Panc1 (cell line): ENCODE measurements at regions not wholly inside any gene's neighbourhood (a gene's known extent, or its start where the extent isn't known, plus 50 kb on each side); places are given as distances from the start of the nearest gene placed in this dataset.
"Not testable (repeated sequence)": the region's sequence is repeated elsewhere in the genome, so short reads cannot be mapped to it uniquely, and the experiment has no call there.

Experiments used
- ATAC-seq: fragments of 200-7000 bp; cut with Tn5 transposase; 2 replicates; pipeline ENCODE4 v1.9.1; 2020; ENCODE audit warnings: mild to moderate bottlenecking, moderate library complexity
- BruUV-seq: library from RNA; stranded (reverse); fragments of 400-500 nt; replicated peaks from 2 replicates; lab custom pipeline; 2021; lab: Mats Ljungman, UMichigan
- CTCF ChIA-PET: fragments of 300-600 bp; sonication (Branson Sonifier 250); formaldehyde crosslinking; loops from one replicate; lab custom pipeline; 2022; ENCODE audit warnings: antibody characterized with exemption; lab: Charles Lee
- POLR2A ChIA-PET: fragments of 300-600 bp; sonication (Branson Sonifier 250); formaldehyde crosslinking; loops from one replicate; lab custom pipeline; 2022; ENCODE audit warnings: antibody characterized with exemption; lab: Charles Lee
- DNase-seq: peaks from one replicate; pipeline ENCODE4 v3.0.0-alpha.2; 2010; ENCODE audit warnings: low read depth, low spot score
- H3K27ac ChIP-seq: 2 replicates; pipeline ENCODE4 v1.5.1; 2011; ENCODE audit warnings: mild to moderate bottlenecking, low read length, inconsistent platforms
- H3K27me3 ChIP-seq: fragments of 200-500 bp; sonication (Bioruptor generic); 2 replicates; pipeline ENCODE4 v1.6.0; 2014; ENCODE audit warnings: low read length, inconsistent platforms; ENCODE audit not compliant: control insufficient read depth, insufficient read depth
- H3K36me3 ChIP-seq: fragments of 200-500 bp; sonication (Bioruptor generic); 2 replicates; pipeline ENCODE4 v1.5.1; 2014; ENCODE audit warnings: inconsistent platforms, mild to moderate bottlenecking, low read length, moderate library complexity; ENCODE audit not compliant: control insufficient read depth, insufficient read depth
- H3K4me1 ChIP-seq: 2 replicates; pipeline ENCODE4 v1.5.1; 2011; ENCODE audit warnings: inconsistent platforms, mild to moderate bottlenecking, low read length, moderate library complexity; ENCODE audit not compliant: control insufficient read depth, insufficient read depth
- H3K4me3 ChIP-seq, 2 experiments: 2 replicates each; pipeline ENCODE4 v1.5.1; 2011 to 2012; ENCODE audit warnings: low read depth in 2 of 2, low read length in 2 of 2, mild to moderate bottlenecking in 2 of 2, inconsistent platforms in 1 of 2, moderate library complexity in 1 of 2
- H3K9me3 ChIP-seq: fragments of 200-500 bp; sonication (Bioruptor generic); 2 replicates; pipeline ENCODE4 v1.5.1; 2014; ENCODE audit warnings: low read depth, mild to moderate bottlenecking, inconsistent platforms, low read length, moderate library complexity; ENCODE audit not compliant: control insufficient read depth, insufficient read depth
- in situ Hi-C: cut with HindIII; loops from 2 replicates; pipeline ENCODE4 v1.10.0; 2016; ENCODE audit warnings: low sequenced_read_pairs, low pct_unique_long_range_greater_than_20kb
- intact Hi-C: fragments of 100-400 bp; cut with micrococcal nuclease; formaldehyde crosslinking; loops from one replicate; pipeline ENCODE4 v1.10.0; 2022; ENCODE audit not compliant: unreplicated experiment

DNA sequence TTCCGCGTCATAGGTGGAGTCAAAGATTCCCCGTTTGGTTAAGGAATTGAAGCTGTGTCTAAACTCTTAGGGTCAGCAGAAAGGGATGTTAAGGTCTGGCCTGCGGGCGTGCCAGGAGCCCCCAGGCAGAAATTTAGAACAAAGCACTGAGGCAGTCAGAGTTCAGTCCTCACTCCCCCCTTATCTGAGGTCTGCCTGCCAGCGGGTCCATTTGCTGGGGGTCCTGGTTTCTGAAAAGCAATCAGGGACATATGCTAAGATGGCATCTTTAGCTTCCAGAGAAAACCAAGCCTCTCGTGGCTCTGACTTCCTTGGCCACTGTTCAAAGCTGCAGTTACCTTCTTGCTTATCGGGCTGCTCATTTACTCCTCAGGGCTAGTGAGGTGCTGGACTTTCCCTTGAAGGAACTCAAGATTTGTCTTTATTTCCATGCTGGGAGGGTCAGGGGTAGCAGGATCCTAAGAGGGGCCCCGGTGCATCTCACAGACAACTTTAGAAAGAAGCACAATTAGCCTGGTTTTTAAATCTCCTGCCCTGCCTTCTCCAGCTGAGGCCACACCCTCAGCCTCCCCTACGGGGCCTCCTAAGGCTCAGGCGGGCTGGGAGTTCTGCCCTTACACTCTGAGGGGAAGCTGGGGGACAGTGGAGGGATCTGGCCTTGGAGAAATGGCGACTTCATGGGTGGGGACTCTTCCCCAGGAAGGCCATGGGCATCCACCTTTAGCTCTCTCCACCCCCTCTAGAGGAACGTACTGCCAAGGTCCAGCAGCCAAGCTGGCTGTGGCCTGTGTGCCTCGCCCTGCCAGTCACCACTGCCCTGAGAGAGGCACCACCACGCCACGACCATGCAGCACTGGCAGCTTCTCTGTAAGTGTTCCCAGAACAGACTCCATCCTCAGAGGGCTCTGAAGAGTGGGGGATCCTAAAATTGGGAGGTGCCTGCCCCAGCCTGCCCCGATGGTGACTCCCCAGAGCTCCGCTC lies 121.1 kb upstream of the MTLN start:
- DNase-seq, H3K27me3 ChIP-seq, H3K9me3 ChIP-seq, CTCF ChIA-PET, H3K4me1 ChIP-seq, POLR2A ChIA-PET, intact Hi-C loops, H3K4me3 ChIP-seq, in situ Hi-C loops, ATAC-seq, H3K27ac ChIP-seq, H3K36me3 ChIP-seq, BruUV-seq: not testable (repeated sequence)

DNA sequence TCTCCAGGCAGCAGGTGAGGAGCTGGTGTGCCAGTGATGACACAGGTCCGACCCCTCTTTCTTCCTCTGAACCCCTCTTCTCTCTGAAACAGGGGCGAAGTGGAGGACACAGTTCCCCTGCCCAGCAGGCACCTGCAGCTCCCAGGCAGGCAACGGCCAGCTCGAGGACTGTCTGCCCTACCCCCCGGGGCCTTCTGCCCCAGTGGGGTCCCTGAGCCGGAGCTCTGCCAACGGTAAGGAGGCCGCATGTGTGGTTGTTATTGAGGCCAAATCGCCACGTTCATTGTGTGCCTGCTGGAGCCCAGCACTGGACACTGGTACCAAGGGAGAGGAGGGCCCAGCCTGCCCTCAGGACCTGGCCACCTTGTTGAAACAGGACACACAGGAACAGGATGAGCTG lies 119.3 kb upstream of the MTLN start:
- H3K36me3 ChIP-seq, in situ Hi-C loops, H3K4me3 ChIP-seq, H3K27ac ChIP-seq, POLR2A ChIA-PET, intact Hi-C loops, H3K9me3 ChIP-seq, CTCF ChIA-PET, DNase-seq, BruUV-seq, H3K27me3 ChIP-seq, H3K4me1 ChIP-seq, ATAC-seq: not testable (repeated sequence)

DNA sequence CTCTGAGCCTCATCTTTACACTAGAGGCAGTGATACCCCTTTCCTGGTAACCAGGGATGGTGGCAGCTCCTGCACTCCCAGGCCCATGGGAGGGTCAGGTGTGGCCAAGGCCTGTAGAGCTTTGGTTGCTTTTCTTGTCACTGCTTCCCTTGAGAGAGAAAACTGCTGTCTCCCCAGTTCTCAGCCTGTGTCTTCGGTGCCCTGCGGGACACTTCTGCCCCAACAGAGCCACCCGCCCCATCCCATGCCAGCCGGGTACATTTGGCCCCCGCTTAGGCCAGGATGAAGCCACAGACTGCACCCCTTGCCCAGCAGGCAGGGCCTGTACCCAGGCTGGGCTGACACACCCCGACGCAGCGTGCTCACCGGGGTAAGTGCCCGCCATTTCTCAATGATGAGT lies 117.4 kb upstream of the MTLN start:
- POLR2A ChIA-PET, intact Hi-C loops: not testable (repeated sequence)

DNA sequence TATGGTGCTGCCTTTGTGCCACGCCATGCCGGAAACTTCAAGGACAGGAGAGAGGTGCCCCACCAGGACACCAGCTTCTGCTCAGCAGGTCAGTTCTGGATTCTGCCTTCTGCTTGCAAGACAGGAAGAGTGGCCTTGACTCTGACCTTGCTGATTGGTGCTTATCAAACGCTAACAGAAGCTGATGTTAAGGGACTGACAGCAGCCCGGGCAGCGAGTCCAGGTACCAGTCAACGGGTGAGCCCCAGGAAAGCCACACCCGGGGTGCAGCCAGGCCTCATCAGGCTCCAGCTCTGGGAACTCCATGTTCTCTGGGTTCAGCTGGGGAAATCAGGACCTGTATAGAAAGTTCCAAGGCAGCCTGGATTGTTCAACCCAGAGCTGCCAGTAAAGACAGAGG lies 116.8 kb upstream of the MTLN start:
- H3K27ac ChIP-seq, intact Hi-C loops, in situ Hi-C loops, POLR2A ChIA-PET, H3K9me3 ChIP-seq, H3K36me3 ChIP-seq, DNase-seq, CTCF ChIA-PET, H3K27me3 ChIP-seq, BruUV-seq, H3K4me3 ChIP-seq, H3K4me1 ChIP-seq, ATAC-seq: not testable (repeated sequence)

More for the DNA sequence above, 117.4 kb upstream of the MTLN start:
- H3K4me1 ChIP-seq, H3K36me3 ChIP-seq, DNase-seq, H3K27ac ChIP-seq, H3K27me3 ChIP-seq, in situ Hi-C loops, CTCF ChIA-PET, H3K4me3 ChIP-seq, BruUV-seq, H3K9me3 ChIP-seq: not testable (repeated sequence)
- ATAC-seq: 0 out of 2 replicates have a peak, but pooled peaks have one; percentile 6

DNA sequence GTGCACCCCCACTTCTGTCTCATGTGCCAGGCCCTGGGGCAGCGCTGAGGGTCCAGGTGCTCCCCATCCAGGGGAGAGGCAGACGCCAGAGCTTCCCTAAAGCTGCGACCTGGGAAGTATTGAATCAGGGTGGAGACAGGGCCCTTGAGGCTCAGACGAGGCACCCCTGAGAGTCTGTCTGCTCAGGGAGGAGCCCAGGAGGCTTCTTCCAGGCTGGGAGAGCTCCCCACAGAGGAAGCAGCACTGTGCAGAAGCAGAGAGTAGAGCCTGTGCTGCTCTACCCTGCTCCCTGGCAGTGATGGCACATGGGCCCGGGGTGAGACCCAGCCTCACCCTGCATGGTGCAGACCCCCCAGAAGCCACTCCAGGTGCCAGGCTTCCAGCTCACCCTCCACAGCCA lies 116.3 kb upstream of the MTLN start:
- in situ Hi-C loops: not testable (repeated sequence)
- peak; percentile 58 for ATAC-seq

DNA sequence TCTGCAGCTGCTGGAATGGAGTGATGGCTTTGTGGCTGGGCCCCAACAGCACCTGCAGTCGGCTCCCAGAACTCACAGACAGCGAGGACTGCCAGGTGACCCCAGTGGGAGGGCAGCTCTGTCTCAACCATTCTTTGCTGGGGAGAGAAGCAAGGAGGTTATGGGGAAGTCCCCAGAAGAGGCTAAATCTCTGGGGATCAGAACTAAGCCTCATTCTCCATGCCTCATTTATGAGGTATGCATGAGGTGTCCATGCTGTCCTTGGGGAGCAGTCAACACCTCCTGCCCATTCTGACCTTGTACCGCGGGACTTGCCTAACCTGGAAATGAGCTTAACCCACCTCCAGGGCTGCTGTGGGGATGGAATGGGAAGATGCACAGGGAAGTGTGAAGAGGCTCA lies 111.5 kb upstream of the MTLN start:
- intact Hi-C loops, H3K4me1 ChIP-seq, H3K36me3 ChIP-seq, H3K27ac ChIP-seq, POLR2A ChIA-PET, H3K9me3 ChIP-seq, CTCF ChIA-PET, BruUV-seq, H3K27me3 ChIP-seq, H3K4me3 ChIP-seq, DNase-seq, ATAC-seq, in situ Hi-C loops: not testable (repeated sequence)

More for the DNA sequence above, 116.3 kb upstream of the MTLN start:
- H3K4me3 ChIP-seq, intact Hi-C loops, CTCF ChIA-PET, H3K36me3 ChIP-seq, H3K27me3 ChIP-seq, DNase-seq, H3K27ac ChIP-seq, BruUV-seq, H3K4me1 ChIP-seq, H3K9me3 ChIP-seq, POLR2A ChIA-PET: not testable (repeated sequence)

DNA sequence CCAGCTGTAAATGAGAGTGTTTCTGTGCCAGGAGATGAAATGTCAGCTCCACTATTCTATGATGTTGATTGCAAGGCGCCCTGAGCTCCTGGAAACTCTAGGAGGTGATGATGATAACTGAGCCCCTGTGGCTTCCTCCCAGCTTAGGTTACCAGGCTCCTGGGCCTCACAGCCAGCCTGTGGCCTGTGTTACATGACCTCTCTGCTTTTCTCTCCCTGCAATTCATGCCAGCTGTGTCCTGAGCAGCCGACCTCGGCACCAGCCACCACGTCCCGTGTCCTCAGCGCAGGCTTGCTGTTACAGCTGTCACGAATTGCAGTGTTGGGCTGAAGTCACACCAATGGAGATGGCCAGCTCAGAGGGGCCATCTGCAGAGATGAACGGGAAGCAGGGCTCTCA lies 110.2 kb upstream of the MTLN start:
- POLR2A ChIA-PET, H3K4me1 ChIP-seq, intact Hi-C loops, H3K36me3 ChIP-seq, BruUV-seq, H3K9me3 ChIP-seq, CTCF ChIA-PET, H3K27ac ChIP-seq, ATAC-seq, in situ Hi-C loops, DNase-seq, H3K27me3 ChIP-seq, H3K4me3 ChIP-seq: not testable (repeated sequence)
